Fibroblast of the conjunctiva (primary cell): ENCODE measurements at regions not wholly inside any gene's neighbourhood (a gene's known extent, or its start where the extent isn't known, plus 50 kb on each side); places are given as distances from the start of the nearest gene placed in this dataset.
"Not testable (repeated sequence)": the region's sequence is repeated elsewhere in the genome, so short reads cannot be mapped to it uniquely, and the experiment has no call there.

Source experiments
- DNase-seq: peaks from one replicate; pipeline ENCODE4 v3.0.0-alpha.2; 2010; ENCODE audit warnings: low read depth

GRCh38 chrX:25503826-25504225 lies 488.1 kb upstream of the ARX start:
- no peak for DNase-seq

GRCh38 chrX:25507801-25508200 lies 492.0 kb upstream of the ARX start:
- no peak for DNase-seq

- DNase-seq: no peak
Observed at GRCh38 chrX:25519258-25519657, 503.5 kb upstream of the ARX start.

GRCh38 chrX:25522443-25523010 lies 506.8 kb upstream of the ARX start:
- not testable (repeated sequence) for DNase-seq

GRCh38 chrX:25523574-25524540 lies 508.1 kb upstream of the ARX start:
- peak; percentile 36 for DNase-seq

- no peak for DNase-seq
Observed at GRCh38 chrX:25527156-25527555, 511.4 kb upstream of the ARX start.

- no peak for DNase-seq
Observed at GRCh38 chrX:25527596-25527995, 511.8 kb upstream of the ARX start.

- DNase-seq: no peak
Observed at GRCh38 chrX:25531096-25531495, 515.3 kb upstream of the ARX start.

GRCh38 chrX:25534091-25534490 lies 518.3 kb upstream of the ARX start:
- DNase-seq: no peak

GRCh38 chrX:25536307-25536970 lies 520.7 kb upstream of the ARX start:
- DNase-seq: no peak

- DNase-seq: no peak
Observed at GRCh38 chrX:25537699-25538098, 521.9 kb upstream of the ARX start.

- no peak for DNase-seq
Observed at GRCh38 chrX:25544641-25545040, 528.9 kb upstream of the ARX start.

GRCh38 chrX:25548811-25549210 lies 533.0 kb upstream of the ARX start:
- DNase-seq: no peak

GRCh38 chrX:25555521-25555920 lies 539.8 kb upstream of the ARX start:
- no peak for DNase-seq

GRCh38 chrX:25558137-25558536 lies 542.4 kb upstream of the ARX start:
- no peak for DNase-seq

- DNase-seq: no peak
Observed at GRCh38 chrX:25561190-25561589, 545.4 kb upstream of the ARX start.

GRCh38 chrX:25573631-25574030 lies 557.9 kb upstream of the ARX start:
- no peak for DNase-seq

- no peak for DNase-seq
Observed at GRCh38 chrX:25596921-25597320, 541.2 kb upstream of the MAGEB18 start.

- no peak for DNase-seq
Observed at GRCh38 chrX:25597551-25597950, 540.6 kb upstream of the MAGEB18 start.

- DNase-seq: no peak
Observed at GRCh38 chrX:25599061-25599460, 539.1 kb upstream of the MAGEB18 start.

- DNase-seq: no peak
Observed at GRCh38 chrX:25600776-25601175, 537.4 kb upstream of the MAGEB18 start.

- DNase-seq: no peak
Observed at GRCh38 chrX:25601323-25601722, 536.8 kb upstream of the MAGEB18 start.

- no peak for DNase-seq
Observed at GRCh38 chrX:25618248-25618647, 519.9 kb upstream of the MAGEB18 start.
